Keratinocyte (primary cell): ENCODE measurements at regions not wholly inside any gene's neighbourhood (a gene's known extent, or its start where the extent isn't known, plus 50 kb on each side); places are given as distances from the start of the nearest gene placed in this dataset.

Source experiments
- DNase-seq: peaks from one replicate; pipeline ENCODE4 v3.0.0-alpha.2; 2011; ENCODE audit warnings: low read depth, missing footprints, low spot score
- FAIRE-seq: peaks from 2 replicates; lab custom pipeline; 2011; peaks lifted over from hg19 to GRCh38; lab: Jason Lieb, UNC
- H2AFZ ChIP-seq: 2 replicates; pipeline ENCODE4 v1.6.0; 2012; ENCODE audit warnings: low read length, control low read depth, inconsistent platforms; ENCODE audit not compliant: control insufficient read depth
- H3K27ac ChIP-seq: 2 replicates; pipeline ENCODE4 v1.5.1; 2011; ENCODE audit warnings: low read length; ENCODE audit not compliant: control insufficient read depth, insufficient read depth
- H3K27me3 ChIP-seq: 3 replicates; pipeline ENCODE4 v1.6.0; 2011; ENCODE audit warnings: low read length; ENCODE audit not compliant: control insufficient read depth, insufficient read depth; ENCODE audit errors: extremely low read depth
- H3K36me3 ChIP-seq, 2 experiments: 2 replicates in 1 of 2; 3 replicates in 1 of 2; pipeline ENCODE4 v1.5.1; 2011; ENCODE audit warnings: low read length in 2 of 2, mild to moderate bottlenecking in 1 of 2; ENCODE audit not compliant: control insufficient read depth in 2 of 2, insufficient read depth in 2 of 2; ENCODE audit errors: extremely low read depth in 1 of 2
- H3K4me1 ChIP-seq: 3 replicates; pipeline ENCODE4 v1.5.1; 2011; ENCODE audit warnings: low read length; ENCODE audit not compliant: control insufficient read depth, insufficient read depth; ENCODE audit errors: extremely low read depth
- H3K4me2 ChIP-seq: 3 replicates; pipeline ENCODE4 v1.6.0; 2011; ENCODE audit warnings: low read depth, low read length; ENCODE audit not compliant: control insufficient read depth, insufficient read depth; ENCODE audit errors: extremely low read depth
- H3K4me3 ChIP-seq, 3 experiments: fragments of 200-600 bp in 1 of 3; sonication (generic) in 1 of 3; 2 replicates in 2 of 3; 3 replicates in 1 of 3; pipeline ENCODE4 v1.5.1; 2011 to 2016; ENCODE audit warnings: low read length in 3 of 3, mild to moderate bottlenecking in 3 of 3, control low read depth in 2 of 3, inconsistent platforms in 1 of 3, low read depth in 1 of 3, mixed read lengths in 1 of 3, mixed run types in 1 of 3, moderate library complexity in 1 of 3; ENCODE audit not compliant: control insufficient read depth in 2 of 3, insufficient read depth in 2 of 3; ENCODE audit errors: extremely low read depth in 1 of 3
- H3K79me2 ChIP-seq: 2 replicates; pipeline ENCODE4 v1.6.0; 2012; ENCODE audit warnings: low read length; ENCODE audit not compliant: control insufficient read depth, insufficient read depth
- H3K9ac ChIP-seq: 3 replicates; pipeline ENCODE4 v1.6.0; 2011; ENCODE audit warnings: low read length; ENCODE audit not compliant: control insufficient read depth, insufficient read depth; ENCODE audit errors: extremely low read depth
- H3K9me1 ChIP-seq: 3 replicates; pipeline ENCODE4 v1.6.0; 2011; ENCODE audit warnings: low read length; ENCODE audit not compliant: control insufficient read depth, insufficient read depth; ENCODE audit errors: extremely low read depth
- H3K9me3 ChIP-seq: 2 replicates; pipeline ENCODE4 v1.5.1; 2012; ENCODE audit warnings: low read depth, low read length; ENCODE audit not compliant: control insufficient read depth
- H4K20me1 ChIP-seq: 3 replicates; pipeline ENCODE4 v1.6.0; 2011; ENCODE audit warnings: low read length; ENCODE audit not compliant: control insufficient read depth, insufficient read depth; ENCODE audit errors: extremely low read depth
- EZH2 ChIP-seq: IDR thresholded peaks from one replicate; pipeline ENCODE4 v1.6.1; 2012; ENCODE audit warnings: inconsistent platforms, mild to moderate bottlenecking, low read length, moderate library complexity
- dilution Hi-C: fragments of 300-500 bp; cut with MboI; formaldehyde crosslinking; loops from one replicate; pipeline ENCODE4 v1.7.0; 2020; ENCODE audit warnings: low sequenced_read_pairs; ENCODE audit not compliant: extremely low pct_ligation_motif_present
- TF ChIP-seq, protein P1 (sequence below), 3 experiments: IDR thresholded peaks in 1 of 3; conservative IDR thresholded peaks in 1 of 3; optimal IDR thresholded peaks in 1 of 3; 2 replicates in 2 of 3; 3 replicates in 1 of 3; pipeline versions ENCODE3 to v1.5.1; 2011; ENCODE audit warnings: low read length in 3 of 3, mild to moderate bottlenecking in 3 of 3, moderate library complexity in 2 of 3, control low read depth in 1 of 3, inconsistent platforms in 1 of 3; ENCODE audit not compliant: insufficient read depth in 2 of 3; ENCODE audit errors: extremely low read depth in 1 of 3

DNA sequence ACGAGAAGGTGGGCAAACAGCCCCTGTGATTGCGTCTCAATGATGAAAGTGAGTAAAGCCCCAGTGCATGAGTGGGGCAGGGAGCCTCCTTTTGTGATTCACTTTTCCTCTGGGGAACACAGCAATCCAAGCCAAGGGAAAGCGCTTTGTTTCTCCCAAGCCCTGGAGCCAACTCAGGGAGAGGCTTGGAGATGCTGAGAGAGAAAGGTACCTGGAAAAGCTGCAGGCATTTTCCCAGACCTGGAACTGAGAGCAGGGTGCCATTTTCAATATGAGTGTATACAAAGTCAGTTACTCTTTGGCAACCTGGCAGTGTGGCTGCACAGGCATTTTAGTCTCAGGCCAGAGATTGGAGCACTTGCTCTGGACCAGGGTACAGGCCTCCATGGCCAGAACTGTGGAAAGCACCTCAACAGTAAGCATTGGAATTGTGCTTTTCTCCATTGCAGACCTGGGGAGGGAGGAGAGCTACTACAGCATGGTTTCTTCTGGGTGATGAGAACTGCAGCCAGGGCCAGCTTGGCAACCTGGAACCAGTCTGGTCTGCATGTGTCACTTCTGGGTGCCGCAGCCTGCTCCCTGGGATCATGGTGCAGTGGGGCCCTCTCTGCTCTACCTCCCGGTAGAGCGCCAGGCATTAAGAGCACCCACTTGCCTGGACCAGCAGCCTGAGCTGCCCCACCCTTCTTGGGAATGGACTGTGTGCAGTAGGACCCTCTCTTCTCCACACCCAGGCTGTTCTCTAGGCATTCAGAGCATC, 89.0 kb upstream of the CDH5 start:
- no peak overlapping the region for H3K9ac ChIP-seq
- no peak for DNase-seq
- dilution Hi-C loops: no loop called here
- H3K9me1 ChIP-seq: no peaks in the 10 kb centered on the region
- peaks cover 38% of the 10 kb centered on the region for H3K4me1 ChIP-seq
- TF ChIP-seq, protein P1, sequence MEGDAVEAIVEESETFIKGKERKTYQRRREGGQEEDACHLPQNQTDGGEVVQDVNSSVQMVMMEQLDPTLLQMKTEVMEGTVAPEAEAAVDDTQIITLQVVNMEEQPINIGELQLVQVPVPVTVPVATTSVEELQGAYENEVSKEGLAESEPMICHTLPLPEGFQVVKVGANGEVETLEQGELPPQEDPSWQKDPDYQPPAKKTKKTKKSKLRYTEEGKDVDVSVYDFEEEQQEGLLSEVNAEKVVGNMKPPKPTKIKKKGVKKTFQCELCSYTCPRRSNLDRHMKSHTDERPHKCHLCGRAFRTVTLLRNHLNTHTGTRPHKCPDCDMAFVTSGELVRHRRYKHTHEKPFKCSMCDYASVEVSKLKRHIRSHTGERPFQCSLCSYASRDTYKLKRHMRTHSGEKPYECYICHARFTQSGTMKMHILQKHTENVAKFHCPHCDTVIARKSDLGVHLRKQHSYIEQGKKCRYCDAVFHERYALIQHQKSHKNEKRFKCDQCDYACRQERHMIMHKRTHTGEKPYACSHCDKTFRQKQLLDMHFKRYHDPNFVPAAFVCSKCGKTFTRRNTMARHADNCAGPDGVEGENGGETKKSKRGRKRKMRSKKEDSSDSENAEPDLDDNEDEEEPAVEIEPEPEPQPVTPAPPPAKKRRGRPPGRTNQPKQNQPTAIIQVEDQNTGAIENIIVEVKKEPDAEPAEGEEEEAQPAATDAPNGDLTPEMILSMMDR (optimal IDR thresholded peaks at IDR 0.05 in 1 of 3, IDR thresholded peaks at IDR 0.05 in 1 of 3, conservative IDR thresholded peaks at IDR 0.05 in 1 of 3; ENCODE audit: extremely low read depth in 1 of 3, insufficient read depth in 2 of 3, low read length in 3 of 3): no peak
- TF ChIP-seq EZH2: no peak
- H4K20me1 ChIP-seq: no peaks in the 10 kb centered on the region
- no peaks in the 10 kb centered on the region for H3K9me3 ChIP-seq
- H3K4me2 ChIP-seq: peak overlapping the region; percentile 75
- H2AFZ ChIP-seq: no peak overlapping the region
- no peaks in the 10 kb centered on the region for H3K79me2 ChIP-seq
- H3K36me3 ChIP-seq: no peaks in the 10 kb centered on the region
- FAIRE-seq: no peak
- peak overlapping the region; percentile 51 for H3K27ac ChIP-seq
- H3K27me3 ChIP-seq: no peaks in the 10 kb centered on the region
- no peak overlapping the region for H3K4me3 ChIP-seq

DNA sequence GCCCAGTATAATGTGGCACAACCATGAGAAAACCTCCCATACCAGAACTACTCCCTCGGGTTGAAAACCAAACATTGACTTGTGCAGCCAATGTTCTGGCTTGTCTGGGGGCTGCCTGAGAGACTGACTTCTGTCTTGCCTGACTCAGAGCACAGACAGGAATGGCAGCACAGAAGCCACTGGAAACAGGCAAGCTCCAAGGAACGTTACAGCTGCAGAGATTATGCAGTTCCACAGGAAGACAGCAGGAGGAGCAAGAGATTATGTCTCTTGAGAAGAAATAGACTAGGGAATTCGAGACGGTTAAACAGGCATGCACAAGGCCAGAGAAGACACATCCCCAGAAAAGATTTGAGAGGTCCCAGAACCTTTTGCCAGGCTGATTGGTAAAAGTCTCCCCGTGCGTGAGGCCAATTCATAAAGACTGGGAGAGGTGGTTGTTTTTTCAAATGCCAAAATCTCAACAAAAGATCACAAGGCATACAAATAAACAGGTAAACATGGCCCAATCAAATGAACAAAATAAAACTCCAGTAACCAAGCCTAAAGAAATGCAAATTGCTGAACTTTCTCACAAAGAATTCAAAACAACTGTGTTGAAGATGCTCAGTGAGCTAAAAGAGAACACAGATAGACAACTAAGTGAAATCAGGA, 90.6 kb upstream of the CDH5 start:
- no peaks in the 10 kb centered on the region for H3K9me1 ChIP-seq
- no peaks in the 10 kb centered on the region for H3K36me3 ChIP-seq
- peak overlapping the region; percentile 34 for H3K27ac ChIP-seq
- DNase-seq (peak; percentile 72), FAIRE-seq (peak; percentile 99)
- TF ChIP-seq, protein P1 (optimal IDR thresholded peaks at IDR 0.05 in 1 of 3, IDR thresholded peaks at IDR 0.05 in 1 of 3, conservative IDR thresholded peaks at IDR 0.05 in 1 of 3; ENCODE audit: extremely low read depth in 1 of 3, insufficient read depth in 2 of 3, low read length in 3 of 3): peak; percentile 68 to 95 (median 75)
- TF ChIP-seq EZH2: no peak
- peaks cover 50% of the 10 kb centered on the region for H3K4me1 ChIP-seq
- dilution Hi-C loops: no loop called here
- H3K4me3 ChIP-seq: peak overlapping the region in 1 of 3 experiments; percentile 21
- H3K4me2 ChIP-seq: peak overlapping the region; percentile 31
- H2AFZ ChIP-seq: no peak overlapping the region
- H3K9me3 ChIP-seq: no peaks in the 10 kb centered on the region
- no peak overlapping the region for H3K9ac ChIP-seq
- H4K20me1 ChIP-seq: no peaks in the 10 kb centered on the region
- H3K79me2 ChIP-seq: no peaks in the 10 kb centered on the region
- no peaks in the 10 kb centered on the region for H3K27me3 ChIP-seq
